Activated CD8-positive, alpha-beta memory T cell treated with anti-CD3 and anti-CD28 coated beads, Interleukin-2, amount 50 U/mL, for 4 hours (primary cell): ENCODE measurements at regions not wholly inside any gene's neighbourhood (a gene's known extent, or its start where the extent isn't known, plus 50 kb on each side); places are given as distances from the start of the nearest gene placed in this dataset.
A peak's percentile ranks its signal among the peaks of the same experiment; 100 is the strongest.

Experiments
- DNase-seq: peaks from one replicate; pipeline ENCODE4 v3.0.0-alpha.2; 2020

GRCh38 chr9:89554307-89555035, 50.3 kb upstream of the GADD45G start:
- no peak for DNase-seq

- DNase-seq: no peak
Observed at GRCh38 chr9:89553451-89554010, 51.3 kb upstream of the GADD45G start.

- no peak for DNase-seq
Observed at GRCh38 chr9:89550346-89550927, 52.5 kb upstream of the SEMA4D start.

- peak; percentile 88 for DNase-seq
Observed at GRCh38 chr9:89549031-89549644, 51.2 kb upstream of the SEMA4D start.

GRCh38 chr9:89548071-89548638, 50.2 kb upstream of the SEMA4D start:
- DNase-seq: no peak
